Ovary (tissue), 7 donors: ENCODE measurements at regions not wholly inside any gene's neighbourhood (a gene's known extent, or its start where the extent isn't known, plus 50 kb on each side); places are given as distances from the start of the nearest gene placed in this dataset.
"Not testable (repeated sequence)": the region's sequence is repeated elsewhere in the genome, so short reads cannot be mapped to it uniquely, and the experiment has no call there.

Experiments used
- DNase-seq, 5 donors: peaks; one replicate each; pipeline ENCODE4 v3.0.0-alpha.2; 2019 to 2020
- H3K27ac ChIP-seq, 2 donors: fragments of 200-600 bp; one replicate each; pipeline versions ENCODE4 v1.5.1 to v1.8.0; 2019 to 2022
- H3K27me3 ChIP-seq: fragments of 200-600 bp; one replicate; pipeline ENCODE4 v1.8.0; 2022
- H3K36me3 ChIP-seq: fragments of 200-600 bp; sonication (generic); one replicate; pipeline ENCODE4 v1.5.1; 2019
- H3K4me1 ChIP-seq: one replicate; pipeline ENCODE4 v1.8.1; 2013; ENCODE audit warnings: mild to moderate bottlenecking, moderate library complexity; ENCODE audit not compliant: insufficient read depth
- H3K4me3 ChIP-seq: fragments of 200-600 bp; sonication (generic); one replicate; pipeline ENCODE4 v1.5.1; 2017
- H3K9me3 ChIP-seq, 2 donors: fragments of 200-600 bp in 1 of 2; sonication (generic) in 1 of 2; one replicate each; pipeline versions ENCODE4 v1.5.1 to v1.8.1; 2013 to 2019; ENCODE audit warnings: mild to moderate bottlenecking in 1 of 2, moderate library complexity in 1 of 2
- EP300 ChIP-seq: sonication (generic); formaldehyde crosslinking; IDR thresholded peaks from one replicate; pipeline ENCODE4 v1.6.1; 2017; ENCODE audit warnings: antibody characterized with exemption
- POLR2A ChIP-seq: fragments of 450-650 bp; IDR thresholded peaks from one replicate; pipeline ENCODE4 v1.6.1; 2017; ENCODE audit warnings: antibody characterized with exemption, mild to moderate bottlenecking, moderate library complexity
- WGBS, 3 donors: extraction: QIAGEN DNeasy Blood & Tissue Kit in 1 of 3; methylation state at CpG; one replicate each; pipeline versions ENCODE4 v1.1.5 to v1.1.7; 2013 to 2017; 5-methylcytosine and 5-hydroxymethylcytosine counted together
- intact Hi-C, 4 donors: fragments of 100-400 bp; cut with DNase I; formaldehyde crosslinking; loops; one replicate each; pipeline versions ENCODE4 v1.11.0 to v1.15.1; 2022 to 2023
- TF ChIP-seq, protein P1 (sequence below), 3 donors: fragments of 450-650 bp in 2 of 3; fragments of 200-600 bp in 1 of 3; IDR thresholded peaks; one replicate each; pipeline versions ENCODE4 v1.5.1 to v1.8.0; 2016 to 2022; ENCODE audit warnings: antibody characterized with exemption in 3 of 3, mild to moderate bottlenecking in 1 of 3
- donor health status: DM: no; HTN: no; CAD: no; lungs with moderate emphysema.
- donor health status: DM: no; HTN: no; CAD: no.
- donor health status: Bipolar disorder and iron deficiency.
- donor health status: DM: no; HTN: no; CAD: no.
- donor health status: DM: yes; HTN: yes; CAD: no.

DNA sequence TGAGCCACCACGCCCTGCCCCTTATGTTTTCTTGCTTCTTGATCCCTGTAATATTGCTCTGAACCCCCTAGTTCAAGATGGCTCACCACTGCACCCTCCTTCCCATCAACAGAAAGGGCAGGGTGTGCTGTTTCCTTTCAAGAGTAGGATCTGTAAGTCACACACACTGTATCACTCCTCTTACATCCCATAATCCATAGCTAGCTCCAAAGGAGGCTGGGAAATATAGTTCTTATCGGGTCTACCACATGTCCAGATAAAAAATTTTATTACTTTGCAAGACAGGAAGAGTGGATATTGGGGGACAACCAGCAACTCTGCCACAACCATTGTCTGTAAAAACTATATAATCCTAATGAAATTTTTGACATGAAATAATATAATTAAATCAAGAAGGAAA is 79.6 kb downstream of the C9orf50 start:
- no peaks in the 10 kb centered on the region for H3K4me1 ChIP-seq
- WGBS, 3 donors, result 67 to 78% (median 76%) methylated on average over 2 of the region's 2 CpGs
- TF ChIP-seq, protein P1, sequence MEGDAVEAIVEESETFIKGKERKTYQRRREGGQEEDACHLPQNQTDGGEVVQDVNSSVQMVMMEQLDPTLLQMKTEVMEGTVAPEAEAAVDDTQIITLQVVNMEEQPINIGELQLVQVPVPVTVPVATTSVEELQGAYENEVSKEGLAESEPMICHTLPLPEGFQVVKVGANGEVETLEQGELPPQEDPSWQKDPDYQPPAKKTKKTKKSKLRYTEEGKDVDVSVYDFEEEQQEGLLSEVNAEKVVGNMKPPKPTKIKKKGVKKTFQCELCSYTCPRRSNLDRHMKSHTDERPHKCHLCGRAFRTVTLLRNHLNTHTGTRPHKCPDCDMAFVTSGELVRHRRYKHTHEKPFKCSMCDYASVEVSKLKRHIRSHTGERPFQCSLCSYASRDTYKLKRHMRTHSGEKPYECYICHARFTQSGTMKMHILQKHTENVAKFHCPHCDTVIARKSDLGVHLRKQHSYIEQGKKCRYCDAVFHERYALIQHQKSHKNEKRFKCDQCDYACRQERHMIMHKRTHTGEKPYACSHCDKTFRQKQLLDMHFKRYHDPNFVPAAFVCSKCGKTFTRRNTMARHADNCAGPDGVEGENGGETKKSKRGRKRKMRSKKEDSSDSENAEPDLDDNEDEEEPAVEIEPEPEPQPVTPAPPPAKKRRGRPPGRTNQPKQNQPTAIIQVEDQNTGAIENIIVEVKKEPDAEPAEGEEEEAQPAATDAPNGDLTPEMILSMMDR (IDR thresholded peaks at IDR 0.05), result no peak
- no peak for TF ChIP-seq EP300
- TF ChIP-seq POLR2A, result no peak
- no peaks in the 10 kb centered on the region for H3K9me3 ChIP-seq
- H3K27ac ChIP-seq, result no peak overlapping the region
- intact Hi-C loops, result no loop called here
- H3K4me3 ChIP-seq, result no peak overlapping the region
- H3K27me3 ChIP-seq, result no peaks in the 10 kb centered on the region
- no peak for DNase-seq
- H3K36me3 ChIP-seq, result no peaks in the 10 kb centered on the region

DNA sequence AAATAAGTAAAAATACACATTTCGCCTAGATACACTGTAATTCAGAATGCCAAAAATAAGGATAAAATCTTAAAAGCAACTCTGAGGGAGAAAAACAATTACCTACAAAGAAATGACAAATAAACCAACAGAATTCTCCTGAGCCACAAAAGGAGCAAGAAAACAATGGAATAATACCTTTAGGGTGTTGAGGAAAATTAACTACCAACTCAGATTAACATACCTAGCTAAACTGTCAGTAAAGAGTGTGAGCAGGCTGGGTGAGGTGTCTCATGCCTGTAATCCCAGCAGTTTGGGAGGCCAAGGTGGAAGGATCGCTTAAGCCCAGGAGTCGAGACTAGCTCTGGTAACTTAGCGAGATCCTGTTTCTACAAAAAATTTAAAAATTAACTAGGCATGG is 81.5 kb downstream of the C9orf50 start:
- Histone ChIP-seq H3K4me1 (no peaks in the 10 kb centered on the region), H3K27me3 (no peaks in the 10 kb centered on the region), H3K9me3 (no peaks in the 10 kb centered on the region), H3K27ac (no peak overlapping the region), H3K4me3 (no peak overlapping the region), H3K36me3 (no peaks in the 10 kb centered on the region)
- DNase-seq, result no peak
- 95 to 98% (median 97%) methylated on average over 4 of the region's 4 CpGs for WGBS, 3 donors
- TF ChIP-seq EP300, result no peak
- TF ChIP-seq, protein P1 (IDR thresholded peaks at IDR 0.05), result no peak
- no peak for TF ChIP-seq POLR2A
- intact Hi-C loops, result no loop called here

DNA sequence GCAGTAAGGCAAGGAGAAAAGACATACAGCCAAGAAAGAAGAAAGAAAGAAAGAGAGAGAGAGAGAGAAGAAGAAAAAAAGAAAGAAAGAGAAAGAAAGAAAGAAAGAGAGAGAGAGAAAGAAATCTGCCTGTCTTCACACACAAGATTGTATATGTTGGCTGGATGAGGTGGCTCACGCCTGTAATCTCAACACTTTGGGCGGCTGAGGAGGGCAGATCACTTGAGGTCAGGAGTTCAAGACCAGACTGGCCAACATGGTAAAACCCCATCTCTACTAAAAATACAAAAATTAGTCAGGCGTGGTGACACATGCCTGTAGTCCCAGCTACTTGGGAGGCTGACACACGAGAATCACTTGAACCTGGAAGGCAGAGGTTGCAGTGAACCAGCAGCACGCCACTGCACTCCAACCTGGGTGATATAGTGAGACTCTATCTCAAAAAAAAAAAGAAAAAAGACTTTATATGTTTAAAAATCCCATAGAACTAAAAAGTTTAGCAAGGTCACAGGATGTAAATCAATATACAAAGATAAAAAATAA is 89.0 kb downstream of the C9orf50 start:
- H3K9me3 ChIP-seq, H3K4me1 ChIP-seq, DNase-seq, H3K27me3 ChIP-seq, H3K36me3 ChIP-seq, intact Hi-C loops, H3K27ac ChIP-seq, H3K4me3 ChIP-seq: not testable (repeated sequence)
- 88 to 93% (median 88%) methylated on average over 5 of the region's 5 CpGs for WGBS, 3 donors

DNA sequence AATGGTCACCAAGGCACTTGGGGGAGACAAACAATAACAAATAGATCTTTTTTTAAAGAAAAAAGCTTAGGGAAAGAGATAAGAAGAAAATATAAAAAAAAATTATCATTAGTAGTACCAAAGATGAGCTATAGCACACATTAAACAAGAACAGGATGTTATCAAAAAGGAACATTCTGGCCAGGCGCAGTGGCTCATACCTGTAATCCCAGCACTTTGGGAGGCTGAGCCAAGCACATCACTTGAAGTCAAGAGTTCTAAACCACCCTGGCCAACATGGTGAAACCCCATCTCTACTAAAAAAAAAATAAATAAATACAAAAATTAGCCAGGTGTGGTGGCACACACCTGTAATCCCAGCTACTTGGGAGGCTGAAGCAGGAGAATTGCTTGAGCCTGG is 92.9 kb downstream of the C9orf50 start:
- intact Hi-C loops, result not testable (repeated sequence)
- WGBS, 3 donors, result 97 to 100% (median 100%) methylated on average over 1 of the region's 1 CpG

DNA sequence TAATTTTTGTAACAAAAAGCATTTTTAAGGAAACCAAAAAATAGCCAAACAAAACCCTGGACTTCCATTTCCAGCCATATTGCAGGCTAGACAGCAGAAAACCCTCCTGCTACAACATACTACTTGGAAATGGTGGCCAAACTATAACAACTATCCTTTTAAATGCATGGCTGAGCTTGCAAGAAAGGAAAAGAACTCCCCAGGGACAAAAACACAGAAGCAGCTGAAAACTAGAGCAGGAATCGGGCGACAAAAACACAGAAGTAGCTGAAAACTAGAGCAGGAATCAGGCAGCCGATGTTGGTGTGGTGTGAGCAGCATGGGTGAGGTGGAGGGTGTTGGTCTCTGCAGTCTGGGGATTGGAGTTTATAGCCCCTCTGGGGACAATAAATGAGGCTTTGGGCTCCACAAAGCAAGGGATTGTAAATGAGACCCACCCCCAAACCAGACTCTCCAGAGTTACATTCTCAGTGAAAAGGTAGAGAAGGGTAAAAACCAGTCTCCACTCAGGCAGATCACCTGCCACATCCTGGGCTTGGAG is 95.2 kb downstream of the C9orf50 start:
- no peak for DNase-seq
- Histone ChIP-seq H3K4me3 (no peak overlapping the region), H3K27me3 (no peaks in the 10 kb centered on the region), H3K4me1 (no peaks in the 10 kb centered on the region), H3K9me3 (no peaks in the 10 kb centered on the region), H3K27ac (no peak overlapping the region), H3K36me3 (no peaks in the 10 kb centered on the region)
- intact Hi-C loops, result no loop called here
- TF ChIP-seq, protein P1 (IDR thresholded peaks at IDR 0.05), result no peak
- no peak for TF ChIP-seq EP300
- TF ChIP-seq POLR2A, result no peak
- WGBS, 3 donors, result 86 to 91% (median 86%) methylated on average over 3 of the region's 3 CpGs

More for the DNA sequence above, 92.9 kb downstream of the C9orf50 start:
- H3K27ac ChIP-seq, H3K4me3 ChIP-seq, H3K36me3 ChIP-seq, H3K9me3 ChIP-seq, H3K4me1 ChIP-seq, H3K27me3 ChIP-seq, DNase-seq: not testable (repeated sequence)
